DMS153 treated with DMSO at 0.1 percent for 48 hours (cell line): ENCODE measurements at regions not wholly inside any gene's neighbourhood (a gene's known extent, or its start where the extent isn't known, plus 50 kb on each side); places are given as distances from the start of the nearest gene placed in this dataset.

ENCODE experiments used
- DNase-seq: peaks from one replicate; lab custom pipeline; 2025; ENCODE audit not compliant: unreplicated experiment; lab: John Stamatoyannopoulos, UW

- no peak for DNase-seq
Measured at GRCh38 chr4:24172406-24172805, 282.6 kb upstream of the PPARGC1A start.

GRCh38 chr4:24169956-24170355 lies 280.1 kb upstream of the PPARGC1A start:
- DNase-seq: no peak

- DNase-seq: no peak
Measured at GRCh38 chr4:24168658-24169057, 278.8 kb upstream of the PPARGC1A start.

- no peak for DNase-seq
Measured at GRCh38 chr4:24166501-24166900, 276.7 kb upstream of the PPARGC1A start.

- no peak for DNase-seq
Measured at GRCh38 chr4:24164797-24165196, 274.9 kb upstream of the PPARGC1A start.

GRCh38 chr4:24164054-24164693 lies 274.3 kb upstream of the PPARGC1A start:
- DNase-seq: no peak

GRCh38 chr4:24163314-24163713 lies 273.5 kb upstream of the PPARGC1A start:
- DNase-seq: no peak

GRCh38 chr4:24160358-24160757 lies 270.5 kb upstream of the PPARGC1A start:
- DNase-seq: no peak

GRCh38 chr4:24158031-24158430 lies 268.2 kb upstream of the PPARGC1A start:
- DNase-seq: no peak

- no peak for DNase-seq
Measured at GRCh38 chr4:24150034-24150433, 260.2 kb upstream of the PPARGC1A start.

- no peak for DNase-seq
Measured at GRCh38 chr4:24146127-24146526, 256.3 kb upstream of the PPARGC1A start.

GRCh38 chr4:24145591-24145990 lies 255.7 kb upstream of the PPARGC1A start:
- DNase-seq: no peak

GRCh38 chr4:24144381-24144780 lies 254.5 kb upstream of the PPARGC1A start:
- no peak for DNase-seq

GRCh38 chr4:24143741-24144140 lies 253.9 kb upstream of the PPARGC1A start:
- no peak for DNase-seq

GRCh38 chr4:24141836-24142235 lies 252.0 kb upstream of the PPARGC1A start:
- no peak for DNase-seq

- no peak for DNase-seq
Measured at GRCh38 chr4:24140892-24141291, 251.0 kb upstream of the PPARGC1A start.

- peak; percentile 46 for DNase-seq
Measured at GRCh38 chr4:24137671-24138601, 248.1 kb upstream of the PPARGC1A start.

- DNase-seq: no peak
Measured at GRCh38 chr4:24131954-24132673, 242.3 kb upstream of the PPARGC1A start.

GRCh38 chr4:24130637-24131036 lies 240.8 kb upstream of the PPARGC1A start:
- no peak for DNase-seq

GRCh38 chr4:24126776-24127175 lies 236.9 kb upstream of the PPARGC1A start:
- DNase-seq: no peak

GRCh38 chr4:24121395-24122175 lies 231.7 kb upstream of the PPARGC1A start:
- DNase-seq: no peak
